AG09309 (cell line): ENCODE measurements at regions not wholly inside any gene's neighbourhood (a gene's known extent, or its start where the extent isn't known, plus 50 kb on each side); places are given as distances from the start of the nearest gene placed in this dataset.

Experiments used
- DNase-seq: peaks from one replicate; pipeline ENCODE4 v3.0.0-alpha.2; 2010; ENCODE audit warnings: low read depth
- H3K4me3 ChIP-seq: 2 replicates; pipeline ENCODE4 v1.5.1; 2011; ENCODE audit warnings: mild to moderate bottlenecking, low read depth, low read length, moderate library complexity; ENCODE audit not compliant: control insufficient read depth
- CTCF ChIP-seq: IDR thresholded peaks from 2 replicates; pipeline ENCODE4 v1.5.1; 2011; ENCODE audit warnings: mild to moderate bottlenecking, low read depth, low read length, inconsistent platforms; ENCODE audit not compliant: insufficient read depth, control insufficient read depth; ENCODE audit errors: missing control alignments

DNA sequence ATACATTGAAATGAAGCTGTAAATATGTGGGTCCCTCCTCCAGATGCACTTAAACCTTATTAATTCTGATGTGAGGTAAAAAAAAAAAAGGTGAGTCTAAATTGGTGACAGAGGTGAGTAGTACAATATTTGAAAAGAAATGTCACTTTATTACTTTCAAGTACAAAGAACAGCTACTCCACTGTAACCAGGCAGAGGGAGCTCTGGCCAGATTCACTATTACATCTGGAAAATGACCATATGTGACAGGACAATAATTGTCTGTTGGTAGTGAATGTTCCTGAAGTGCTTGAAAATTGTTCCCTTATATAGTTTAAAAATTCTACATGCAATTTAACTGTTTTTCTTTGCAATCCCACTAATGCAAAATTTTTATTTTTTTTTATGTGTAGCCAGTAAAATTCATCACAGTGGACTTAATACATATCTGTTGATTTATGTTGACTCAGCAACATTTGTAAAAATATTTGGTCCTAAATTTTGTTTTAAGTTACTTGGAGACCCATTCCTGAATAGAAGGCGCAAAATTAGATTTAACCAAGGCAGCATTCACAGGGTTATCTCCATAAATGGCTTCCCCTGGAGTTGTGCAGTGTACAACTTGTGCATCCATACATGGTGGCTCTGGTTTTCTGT, 231.9 kb upstream of the TBC1D5 start:
- no peak overlapping the region for H3K4me3 ChIP-seq
- no peak for DNase-seq
- TF ChIP-seq CTCF, result no peak

GRCh38 chr3:17972959-17973906, 230.8 kb upstream of the TBC1D5 start:
- no peak for TF ChIP-seq CTCF
- no peak overlapping the region for H3K4me3 ChIP-seq
- DNase-seq, result no peak

- DNase-seq, result no peak
- TF ChIP-seq CTCF, result no peak
- H3K4me3 ChIP-seq, result no peak overlapping the region
Observed at GRCh38 chr3:17972476-17972875, 230.0 kb upstream of the TBC1D5 start.

GRCh38 chr3:17972030-17972429, 229.6 kb upstream of the TBC1D5 start:
- no peak for DNase-seq
- no peak overlapping the region for H3K4me3 ChIP-seq
- TF ChIP-seq CTCF, result no peak

DNA sequence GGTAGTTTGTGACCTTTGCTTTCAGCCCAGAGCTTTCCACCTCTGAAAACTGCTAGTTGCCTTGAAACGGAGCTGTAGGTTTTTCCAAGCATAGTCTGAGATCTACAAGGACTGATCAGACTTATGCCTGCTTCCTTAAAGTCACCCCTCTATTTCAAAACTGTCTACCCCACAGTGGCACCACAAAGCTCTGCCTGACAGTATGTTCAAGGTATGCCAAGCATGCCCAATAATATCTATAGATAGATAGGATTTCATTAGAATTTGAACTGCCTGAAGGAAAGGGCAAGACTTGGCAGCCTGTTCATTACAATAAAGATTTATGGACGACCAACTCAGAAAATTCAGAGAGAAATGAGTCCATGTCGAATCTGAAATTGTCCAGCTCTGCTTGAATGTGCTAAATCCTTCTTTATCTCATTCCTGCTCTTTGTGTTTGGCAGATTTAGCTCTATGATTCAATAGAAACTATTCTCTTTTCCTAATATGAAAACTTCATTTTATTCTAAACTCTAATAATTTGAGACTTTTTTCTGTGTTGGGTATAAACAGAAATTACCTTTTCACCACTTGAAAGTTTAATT, 227.6 kb upstream of the TBC1D5 start:
- no peak overlapping the region for H3K4me3 ChIP-seq
- no peak for DNase-seq
- TF ChIP-seq CTCF, result no peak

GRCh38 chr3:17969244-17969643, 226.8 kb upstream of the TBC1D5 start:
- no peak for DNase-seq
- no peak overlapping the region for H3K4me3 ChIP-seq
- no peak for TF ChIP-seq CTCF
